Activated CD8-positive, alpha-beta memory T cell treated with anti-CD3 and anti-CD28 coated beads, Interleukin-2, amount 50 U/mL, for 1 hour (primary cell): ENCODE measurements at regions not wholly inside any gene's neighbourhood (a gene's known extent, or its start where the extent isn't known, plus 50 kb on each side); places are given as distances from the start of the nearest gene placed in this dataset.

Experiments used
- DNase-seq: peaks from one replicate; pipeline ENCODE4 v3.0.0-alpha.2; 2020; ENCODE audit errors: extremely low read depth

DNA sequence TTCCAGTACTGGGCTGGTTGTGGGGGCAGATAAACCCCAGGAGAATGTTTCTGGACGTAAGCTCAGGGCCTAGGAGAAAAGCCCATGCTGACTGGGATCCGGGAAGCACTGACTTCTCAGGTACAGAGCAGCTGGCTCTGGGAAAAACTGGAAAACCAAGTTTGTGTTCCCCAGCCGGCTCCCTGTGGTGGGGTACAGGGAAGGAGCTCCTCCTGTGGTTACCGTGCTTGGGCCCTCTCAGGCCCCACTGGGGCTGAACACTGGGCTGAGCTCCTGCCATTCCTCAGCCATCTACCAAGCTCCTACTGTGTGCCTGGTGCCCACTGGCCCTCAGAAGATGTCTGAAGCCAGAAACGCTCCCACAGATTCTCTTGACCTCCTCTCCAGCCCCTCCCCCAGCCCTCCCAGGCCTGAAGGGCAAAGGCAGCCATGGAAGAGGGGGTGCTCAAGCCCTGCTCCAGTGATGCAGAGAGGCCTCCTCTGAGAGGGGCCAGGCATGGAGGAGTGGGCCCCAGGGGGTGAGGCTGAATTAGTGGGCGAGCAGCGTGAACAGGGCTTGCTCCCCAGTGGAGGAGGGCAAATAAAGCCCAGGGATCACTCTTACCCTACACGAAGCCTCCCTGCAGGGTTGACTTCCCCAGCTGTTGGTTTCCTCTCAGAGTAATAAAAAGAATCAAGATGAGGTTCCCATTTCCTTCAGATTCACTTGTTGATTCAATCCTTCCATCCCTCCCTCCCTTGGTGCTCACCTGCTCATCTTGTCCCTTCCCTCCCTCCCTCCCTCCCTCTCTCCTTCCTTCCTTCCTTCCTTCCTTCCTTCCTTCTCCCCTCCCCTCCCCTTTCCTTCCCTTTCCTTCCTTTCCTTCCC lies 100.0 kb downstream of the VEGFA start:
- no peak for DNase-seq

DNA sequence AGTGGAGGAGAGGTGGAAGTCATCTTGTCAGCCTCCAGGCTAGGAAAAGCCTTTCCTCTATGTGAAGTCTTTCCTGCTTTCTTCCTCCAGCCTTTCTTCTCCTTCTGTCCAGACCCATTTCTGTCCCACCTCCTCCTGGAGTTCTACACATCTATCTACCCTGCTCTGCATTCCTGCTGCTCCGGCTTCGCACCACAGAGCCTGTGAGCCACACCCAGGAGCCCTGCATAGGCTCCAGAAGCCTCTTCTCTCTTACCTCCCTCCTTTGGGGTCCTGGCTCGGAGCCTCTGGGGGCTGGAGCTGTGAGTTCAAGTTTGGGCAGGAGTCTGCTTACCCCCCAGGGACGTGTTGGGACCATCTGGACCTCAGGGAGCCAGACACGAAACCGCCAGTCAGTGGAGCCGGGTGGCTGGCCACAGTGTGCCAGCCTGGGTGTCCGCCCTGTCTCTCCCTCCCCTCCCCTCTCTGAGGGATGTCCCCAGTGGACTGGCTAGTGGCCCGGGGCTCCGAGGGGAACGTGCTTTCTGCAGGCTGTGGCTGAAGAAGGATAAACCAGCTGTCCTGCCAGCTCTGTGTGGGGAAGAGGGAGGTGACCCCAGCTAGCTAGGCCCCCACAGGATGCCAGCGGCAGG lies 99.2 kb downstream of the VEGFA start:
- DNase-seq = no peak

GRCh38 chr6:43868467-43868866 lies 98.5 kb downstream of the VEGFA start:
- DNase-seq = no peak

- no peak for DNase-seq
Measured at GRCh38 chr6:43867996-43868395, 98.0 kb downstream of the VEGFA start.

DNA sequence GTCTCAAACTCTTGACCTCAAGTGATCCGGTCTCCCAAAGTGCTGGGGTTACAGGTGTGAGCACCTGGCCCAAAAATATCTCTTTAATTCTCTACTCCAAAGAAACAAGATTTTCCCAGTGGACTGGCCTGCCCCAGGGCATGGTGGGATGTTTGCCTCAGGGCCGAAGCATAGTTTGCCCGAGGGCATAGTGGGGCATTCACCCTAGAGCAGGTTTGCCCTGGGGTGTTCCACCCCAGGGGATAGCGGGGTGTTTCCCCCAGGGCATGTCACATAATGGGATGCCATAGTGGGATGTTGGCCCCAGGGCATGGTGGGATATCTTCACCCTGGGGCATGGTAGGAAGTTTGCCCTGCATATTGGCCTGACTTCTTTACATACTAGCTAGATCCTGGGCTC lies 97.2 kb downstream of the VEGFA start:
- DNase-seq = no peak

DNA sequence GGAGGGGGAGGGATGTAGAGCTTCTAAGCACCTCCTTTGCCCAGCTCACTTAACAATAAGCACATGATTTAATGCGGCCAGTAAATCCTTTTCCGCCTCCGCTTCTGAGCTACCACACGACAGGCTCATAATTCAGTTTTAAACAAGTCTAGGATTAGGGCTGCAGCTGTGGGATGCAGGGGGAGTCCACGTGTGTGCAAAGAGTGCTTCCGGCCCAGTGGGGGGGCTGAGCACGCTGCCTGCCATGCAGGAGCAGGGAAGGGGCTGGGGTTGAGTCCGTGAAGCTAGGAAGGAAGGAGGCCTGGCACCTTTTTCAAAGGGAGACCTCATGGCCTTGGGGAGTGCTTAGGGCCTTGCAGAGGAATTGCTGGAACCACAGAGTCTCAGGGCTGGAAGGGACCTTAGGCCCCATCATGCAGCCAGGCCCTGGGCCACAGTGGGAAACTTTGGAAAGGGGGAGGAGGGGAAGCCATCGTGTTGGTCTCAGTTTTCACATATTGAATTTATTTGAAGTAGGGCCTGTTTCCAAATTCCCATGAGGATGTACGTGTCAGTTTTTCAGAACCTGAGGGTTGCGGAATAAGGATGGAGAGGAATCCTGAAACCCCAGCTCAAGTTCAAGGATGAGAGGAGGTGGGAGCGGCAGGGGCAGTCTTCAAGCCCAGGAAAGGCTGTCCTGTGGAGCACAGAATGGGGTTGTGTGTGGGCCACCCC lies 96.1 kb downstream of the VEGFA start:
- no peak for DNase-seq

- no peak for DNase-seq
Measured at GRCh38 chr6:43865086-43865485, 95.1 kb downstream of the VEGFA start.

DNA sequence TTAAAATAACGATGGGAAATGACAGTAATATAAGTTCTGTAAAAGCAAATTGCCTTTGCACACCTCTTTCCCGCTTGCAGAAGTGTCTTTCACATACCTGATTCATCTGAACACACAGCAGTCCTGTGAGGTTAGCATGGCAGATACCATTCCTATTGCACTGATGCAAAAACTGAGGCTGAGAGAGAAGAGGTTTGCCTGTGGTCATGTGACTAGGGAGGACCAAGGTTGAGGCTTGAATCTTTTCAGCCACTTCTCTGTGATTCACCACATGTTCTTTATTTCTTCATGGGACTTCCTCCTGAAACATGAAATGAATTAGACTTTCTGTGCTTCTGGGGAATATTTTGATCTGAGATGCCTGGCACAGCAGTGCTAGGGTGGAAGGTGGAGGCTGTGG lies 92.9 kb downstream of the VEGFA start:
- DNase-seq = no peak

DNA sequence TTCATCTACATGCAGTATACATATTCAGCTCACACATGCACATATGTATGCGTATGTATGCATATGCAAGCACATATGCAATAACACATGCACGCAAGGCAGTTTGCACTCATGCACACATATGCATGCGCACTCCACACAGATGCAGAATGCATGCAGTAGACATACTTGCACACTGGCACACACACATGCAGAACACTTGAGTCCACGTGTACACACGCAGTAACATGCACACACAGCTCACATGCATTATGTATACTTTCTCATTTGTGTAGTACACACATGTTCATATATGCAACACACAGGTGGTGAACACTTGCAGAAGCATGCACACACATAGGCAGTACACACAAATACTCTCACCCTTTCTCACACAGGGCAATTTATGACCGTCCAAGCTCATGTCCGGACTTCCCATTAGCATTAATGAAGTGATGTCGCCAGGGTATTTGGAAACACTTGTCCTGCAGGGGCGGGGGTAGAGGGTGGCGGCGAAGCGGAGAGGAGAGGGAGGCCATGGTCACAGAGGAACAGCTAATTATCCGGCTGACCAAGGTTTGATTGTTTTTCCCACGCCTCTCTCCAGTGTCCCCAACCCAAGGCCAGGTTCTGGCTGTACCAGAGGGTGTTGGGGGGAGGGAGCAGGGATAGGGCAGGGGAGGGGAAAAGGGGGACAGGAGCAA lies 91.3 kb downstream of the VEGFA start:
- DNase-seq = no peak

DNA sequence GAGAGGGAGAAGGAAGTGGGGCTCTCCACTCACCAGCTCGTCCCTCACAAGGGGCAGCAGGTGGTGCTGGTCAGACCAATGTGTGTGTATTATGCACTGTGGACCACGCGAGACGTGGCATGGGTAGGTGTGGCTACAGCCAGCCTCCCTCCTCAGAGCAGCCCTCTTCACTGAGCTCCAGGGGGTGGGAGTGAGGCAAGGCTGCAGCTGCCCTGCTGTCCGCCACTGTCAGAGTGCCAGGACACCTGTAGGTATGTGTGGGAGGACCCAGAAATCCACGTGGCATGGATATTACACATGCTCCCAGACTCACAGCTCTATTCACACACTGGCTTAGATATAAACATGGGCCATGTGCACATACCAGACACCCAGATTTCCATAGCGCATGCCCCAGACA lies 90.3 kb downstream of the VEGFA start:
- no peak for DNase-seq

- DNase-seq = no peak
Measured at GRCh38 chr6:43859213-43859612, 89.2 kb downstream of the VEGFA start.

DNA sequence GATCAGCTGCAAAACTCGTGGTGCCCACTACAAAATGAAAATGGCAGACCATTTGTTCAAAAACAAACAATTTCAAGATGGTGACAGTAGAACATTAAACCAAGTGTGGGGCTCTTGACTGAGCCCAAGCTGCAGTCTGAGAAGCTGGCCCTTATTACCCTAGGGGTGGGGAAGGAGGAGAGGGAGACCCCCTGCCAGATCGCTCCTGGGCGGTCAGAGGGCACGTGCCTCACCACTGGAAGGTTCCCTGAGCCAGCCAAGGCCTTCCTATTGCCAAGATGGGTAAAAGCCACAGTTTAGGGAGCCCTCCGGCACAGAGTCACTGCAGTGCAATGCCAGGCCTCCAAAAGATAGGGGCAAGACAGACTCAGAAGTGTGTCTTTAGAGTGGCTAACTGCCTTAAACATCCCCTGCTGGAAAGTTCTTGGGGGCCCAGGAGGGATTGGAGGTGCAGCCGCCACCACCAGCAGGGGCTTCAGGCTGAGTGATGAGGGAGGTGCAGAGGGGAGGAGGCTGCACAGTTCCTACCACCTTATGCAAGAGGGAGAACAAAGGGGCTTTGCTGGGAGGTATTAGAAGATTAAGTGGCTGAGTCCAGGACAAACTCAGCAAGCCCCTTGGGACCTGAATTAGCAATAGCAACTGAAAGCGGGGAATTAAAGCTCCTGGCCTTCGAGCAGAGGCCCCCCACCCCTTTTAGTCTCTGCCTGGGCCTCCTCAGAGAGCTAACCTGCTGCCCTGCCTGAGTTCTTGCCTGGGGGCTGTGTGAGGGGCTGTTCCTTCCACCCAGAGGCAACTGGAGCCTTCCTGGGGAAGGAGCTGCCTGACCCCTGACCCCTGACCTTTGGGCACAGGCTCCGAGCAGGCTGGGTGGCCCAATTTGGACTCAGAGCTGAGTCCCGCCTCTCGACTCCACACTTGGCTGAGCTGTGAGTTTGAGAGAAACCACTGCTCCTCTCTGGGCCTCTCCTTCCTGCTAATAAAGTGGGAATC lies 88.4 kb downstream of the VEGFA start:
- DNase-seq = no peak

DNA sequence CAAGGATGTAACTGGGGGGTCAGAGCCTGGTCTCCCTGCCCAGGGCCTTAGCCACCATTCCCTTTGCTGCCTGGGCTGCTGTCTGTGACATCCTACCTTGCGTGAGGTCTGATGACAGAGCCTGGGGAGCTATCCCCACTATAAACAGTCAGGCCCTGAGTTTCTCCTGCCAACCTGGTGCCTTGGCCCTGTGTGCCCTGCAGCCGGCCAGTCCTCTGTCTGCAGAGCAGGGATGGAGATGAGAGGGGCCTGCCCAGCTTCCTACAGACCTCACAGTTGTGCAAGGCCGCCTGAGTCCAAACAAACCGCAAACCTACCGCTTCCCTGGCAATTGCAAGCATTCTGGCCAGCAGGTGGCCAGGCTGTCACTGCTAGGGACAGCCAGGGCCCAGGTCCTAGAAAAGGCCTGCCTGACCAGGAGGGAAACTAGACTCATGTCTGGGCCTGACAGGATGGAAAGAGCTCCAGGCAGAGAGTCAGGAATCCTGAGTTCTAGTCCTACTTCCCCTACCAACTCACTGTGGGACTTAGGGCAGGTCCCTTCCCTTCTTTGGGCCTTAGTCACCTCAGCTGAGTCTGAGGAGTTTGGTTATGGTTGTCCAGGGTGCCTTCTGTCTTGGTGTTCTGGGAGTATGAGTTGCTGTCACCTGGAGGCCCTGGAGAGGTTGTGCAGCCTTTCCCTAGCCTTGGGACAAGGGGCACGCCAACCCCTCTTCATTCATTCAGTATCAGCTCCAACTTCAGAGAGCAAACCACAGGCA lies 86.2 kb downstream of the VEGFA start:
- DNase-seq = no peak

- no peak for DNase-seq
Measured at GRCh38 chr6:43855247-43855646, 85.2 kb downstream of the VEGFA start.

DNA sequence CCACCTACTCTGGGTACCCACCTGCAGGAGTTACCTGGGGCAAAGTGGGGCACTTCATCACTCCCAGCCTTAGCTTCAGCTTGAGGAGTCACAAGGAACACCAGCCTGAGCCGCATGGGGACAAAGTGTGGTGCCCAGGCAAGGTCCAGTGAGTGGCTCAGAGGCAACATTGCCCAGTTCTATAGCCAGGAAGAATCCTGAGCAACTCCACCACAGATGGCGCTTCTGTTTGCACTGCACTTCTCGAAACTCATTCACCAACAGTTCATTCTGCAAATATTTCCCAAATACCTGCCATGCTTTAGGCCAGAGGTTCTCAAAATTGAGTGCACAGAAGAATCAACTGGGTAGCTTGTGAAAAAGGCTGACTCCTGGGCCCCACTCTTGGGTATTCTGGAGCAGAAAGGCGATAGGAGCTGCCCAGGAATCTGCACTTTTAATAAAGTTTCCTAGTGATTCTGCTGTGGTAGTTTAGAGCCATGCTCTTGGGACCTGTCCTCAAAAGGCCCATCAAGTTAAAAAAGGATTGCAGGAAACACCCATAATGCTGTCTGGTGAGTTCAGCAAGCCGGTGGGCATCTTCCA lies 83.1 kb downstream of the VEGFA start:
- DNase-seq = no peak

- DNase-seq = no peak
Measured at GRCh38 chr6:43852350-43852864, 82.4 kb downstream of the VEGFA start.

GRCh38 chr6:43851204-43851865 lies 81.3 kb downstream of the VEGFA start:
- DNase-seq = no peak

DNA sequence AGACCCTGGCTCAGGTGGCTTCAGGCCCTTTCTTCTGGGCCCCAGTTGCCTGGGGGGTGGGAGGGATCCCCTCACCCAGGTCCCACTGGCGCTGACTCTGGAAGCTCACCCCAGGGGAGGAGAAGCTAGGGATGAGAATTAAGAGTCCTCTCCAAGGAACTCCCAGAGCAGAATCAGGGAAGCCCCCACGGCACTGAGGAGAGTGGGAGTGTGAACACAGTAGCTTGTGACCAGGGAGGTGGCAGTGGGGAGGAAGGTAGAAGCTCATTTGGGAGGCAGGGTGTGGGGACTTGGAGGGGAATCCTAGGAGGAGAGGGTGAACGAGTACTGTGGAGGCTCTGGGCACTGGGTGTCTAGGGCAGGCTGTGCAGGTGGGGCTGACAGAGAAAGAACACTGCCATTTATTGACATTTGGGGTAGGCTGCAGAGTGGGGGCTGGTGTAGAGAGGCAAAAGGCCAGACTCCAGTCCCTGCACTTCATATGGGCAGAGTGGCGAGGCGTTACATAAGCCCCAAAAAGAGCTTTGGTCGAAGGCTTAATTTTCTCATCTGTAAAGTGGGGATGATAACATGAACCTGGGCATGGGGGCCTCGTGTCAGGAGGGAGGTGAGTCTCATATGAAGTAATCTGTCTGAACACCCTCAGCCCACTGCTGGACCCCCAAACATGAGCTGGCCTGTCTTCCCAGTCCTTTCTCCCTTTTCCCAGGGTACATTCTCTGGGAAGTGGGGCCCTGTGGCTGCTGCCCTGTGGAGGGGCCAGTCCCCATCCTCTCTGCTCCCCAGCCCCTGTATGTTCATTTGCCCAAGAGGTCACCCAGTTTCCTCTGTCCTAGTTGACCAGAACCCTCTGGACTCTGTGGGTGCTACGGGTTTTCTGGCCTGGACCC lies 80.5 kb downstream of the VEGFA start:
- no peak for DNase-seq
